ENCODE measurements at regions not wholly inside any gene's neighbourhood (a gene's known extent, or its start where the extent isn't known, plus 50 kb on each side); places are given as distances from the start of the nearest gene placed in this dataset.

DNA sequence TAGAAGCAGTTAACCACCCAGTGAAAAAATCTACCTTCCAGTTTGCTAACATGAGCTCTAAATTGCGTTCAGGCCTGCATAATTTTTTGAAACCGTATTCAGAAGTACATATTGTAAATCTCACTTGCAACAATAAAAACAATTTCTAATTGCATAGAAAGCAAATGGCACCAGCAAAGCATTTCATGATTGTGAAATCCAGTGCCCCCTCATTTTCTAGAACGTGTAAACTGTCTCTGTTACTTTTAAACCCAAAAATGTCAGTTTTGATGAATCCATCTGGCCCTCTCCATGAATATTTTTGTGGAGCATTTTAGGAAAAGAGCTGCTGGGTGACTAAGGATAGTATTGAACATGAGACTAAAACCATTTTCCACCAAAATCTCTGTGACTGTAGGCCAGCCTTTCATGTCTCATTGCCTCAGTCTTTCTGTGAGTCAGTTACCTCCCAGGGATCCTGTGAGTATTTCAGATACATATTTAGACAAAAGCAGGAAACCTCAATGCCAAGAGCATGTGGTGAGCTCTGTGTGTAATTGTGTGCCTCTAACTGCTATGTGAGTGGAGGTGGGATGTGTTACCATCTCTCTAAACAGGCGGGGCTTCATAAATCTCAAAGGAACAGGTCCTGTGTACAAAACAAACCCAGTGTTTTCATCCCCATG lies 477.8 kb upstream of the DCC start:
- DNase-seq, result no peak

GRCh38 chr18:51864219-51864965 lies 475.6 kb upstream of the DCC start:
- no peak for DNase-seq

- DNase-seq, result no peak
Measured at GRCh38 chr18:51865538-51865937, 474.5 kb upstream of the DCC start.

- no peak for DNase-seq
Measured at GRCh38 chr18:51867767-51868166, 472.2 kb upstream of the DCC start.

GRCh38 chr18:51878724-51879123 lies 461.3 kb upstream of the DCC start:
- DNase-seq, result no peak

- DNase-seq, result no peak
Measured at GRCh38 chr18:51879329-51879728, 460.7 kb upstream of the DCC start.

DNA sequence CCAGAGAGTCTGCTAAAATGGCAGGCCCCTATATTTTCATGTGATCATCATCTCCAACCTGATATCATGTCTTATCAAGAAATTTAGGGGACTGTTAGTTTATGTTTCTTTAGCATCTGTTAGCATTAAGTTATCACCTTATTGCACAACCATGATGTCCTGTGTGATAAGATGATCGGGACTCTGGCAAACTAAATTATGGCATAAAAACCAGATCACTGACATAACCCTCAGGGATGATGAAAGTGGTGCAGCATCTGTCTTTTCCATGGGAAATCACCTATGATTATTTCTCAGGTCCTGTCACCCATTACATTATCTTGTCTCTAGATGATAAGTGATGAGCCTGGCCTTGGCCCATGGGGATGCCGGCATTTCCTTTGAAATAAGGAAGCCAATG lies 458.6 kb upstream of the DCC start:
- no peak for DNase-seq

DNA sequence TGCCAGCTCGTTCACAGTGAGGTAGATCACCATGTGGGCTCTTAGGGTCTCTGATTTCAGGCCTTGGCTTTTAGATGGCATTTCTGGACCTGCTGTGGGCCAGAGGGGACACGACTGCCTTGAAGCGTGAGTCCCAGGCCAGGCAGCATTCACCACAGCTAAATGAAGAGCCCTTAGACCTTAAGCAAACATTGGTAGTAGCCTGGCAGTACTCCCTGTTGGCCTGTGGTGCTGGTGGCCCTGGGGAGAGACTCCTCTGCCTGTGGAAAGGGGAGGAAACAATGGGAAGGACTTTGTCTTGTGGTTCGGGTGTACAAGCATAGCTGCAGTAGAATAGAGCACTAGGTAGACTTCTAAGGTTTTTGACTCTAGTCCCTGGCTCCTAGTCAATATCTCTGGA lies 456.0 kb upstream of the DCC start:
- DNase-seq, result no peak

- peak; percentile 80 to 100 (median 93) for DNase-seq
Measured at GRCh38 chr18:51890762-51891161, 449.2 kb upstream of the DCC start.

- no peak for DNase-seq
Measured at GRCh38 chr18:51891876-51892275, 448.1 kb upstream of the DCC start.

GRCh38 chr18:51897884-51898283 lies 442.1 kb upstream of the DCC start:
- DNase-seq, result no peak

- DNase-seq, result no peak
Measured at GRCh38 chr18:51907687-51908597, 432.1 kb upstream of the DCC start.

DNA sequence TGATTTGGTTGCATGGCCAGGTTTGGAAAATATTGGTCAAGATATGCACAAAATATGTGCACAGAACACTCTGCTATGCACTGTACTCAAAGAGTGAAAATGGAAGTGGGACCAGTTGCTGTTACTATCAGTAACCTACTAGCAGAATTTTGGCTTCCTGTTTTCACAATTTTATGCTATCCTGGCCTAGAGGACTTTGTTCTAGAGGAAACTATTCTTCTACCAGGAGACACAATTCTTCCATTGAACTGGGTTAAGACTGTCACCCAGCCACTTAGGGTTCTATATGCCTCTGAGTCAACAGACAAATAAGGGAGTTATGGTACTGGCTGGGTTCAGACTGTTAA lies 431.4 kb upstream of the DCC start:
- no peak for DNase-seq

- DNase-seq, result no peak
Measured at GRCh38 chr18:51911584-51911983, 428.4 kb upstream of the DCC start.

DNA sequence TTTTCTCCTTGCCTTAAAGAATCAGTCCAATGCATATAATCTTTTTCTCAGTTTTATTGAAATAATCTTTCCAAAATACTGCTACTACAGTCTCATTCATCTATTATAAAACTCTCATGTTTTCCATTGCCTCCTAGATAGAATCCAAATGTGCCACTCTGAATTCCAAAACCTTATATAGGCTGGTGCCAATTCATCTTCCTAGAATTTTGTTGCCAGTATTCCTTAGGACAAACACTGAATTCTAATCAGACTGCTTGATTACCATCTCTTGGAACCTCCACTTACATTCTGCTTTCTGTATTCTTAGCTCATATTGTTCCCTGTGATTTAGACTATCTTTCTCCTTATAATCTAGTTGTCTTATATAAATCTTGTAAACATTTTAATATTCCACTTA lies 427.6 kb upstream of the DCC start:
- DNase-seq, result no peak

- no peak for DNase-seq
Measured at GRCh38 chr18:51915176-51915575, 424.8 kb upstream of the DCC start.

DNA sequence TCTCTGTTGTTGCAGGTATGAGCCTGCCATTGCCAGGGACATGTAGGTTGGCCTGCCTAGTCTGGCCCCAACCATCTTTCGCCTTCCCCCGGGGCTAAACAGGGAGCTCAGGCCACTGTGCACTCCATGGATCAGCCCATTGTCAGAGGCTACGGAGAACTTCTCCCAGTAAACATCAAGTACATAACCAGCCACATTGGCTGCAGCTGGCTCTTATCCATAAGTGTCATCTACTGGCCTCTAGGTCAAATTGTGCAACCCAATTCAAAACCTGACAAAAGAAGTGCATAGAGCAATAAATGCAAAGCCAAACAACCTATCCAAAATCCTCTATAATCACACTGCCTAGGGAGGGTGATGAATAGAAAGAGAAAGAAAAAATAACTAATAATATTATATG lies 418.1 kb upstream of the DCC start:
- DNase-seq, result no peak

- DNase-seq, result no peak
Measured at GRCh38 chr18:51933903-51934302, 406.1 kb upstream of the DCC start.

DNA sequence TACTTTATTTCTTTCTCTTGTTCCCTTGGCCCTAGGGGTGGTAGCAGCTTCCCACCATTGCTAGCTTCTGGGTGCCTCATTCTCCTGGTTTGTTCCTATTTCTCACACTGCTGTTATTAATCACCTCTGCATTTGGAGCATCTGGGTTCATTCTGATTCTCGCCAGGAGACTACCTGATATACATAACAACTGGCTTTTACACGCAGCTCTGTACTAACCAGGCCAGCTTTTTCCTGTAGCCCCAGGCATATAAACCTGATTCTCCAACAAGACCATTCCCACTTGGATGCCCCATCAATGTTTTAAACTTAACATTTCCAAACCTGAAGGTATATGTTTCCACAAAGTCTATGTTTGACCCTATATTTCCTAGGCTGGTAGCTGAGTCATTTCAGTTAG lies 403.9 kb upstream of the DCC start:
- DNase-seq, result no peak

GRCh38 chr18:51941999-51942398 lies 398.0 kb upstream of the DCC start:
- no peak for DNase-seq

DNA sequence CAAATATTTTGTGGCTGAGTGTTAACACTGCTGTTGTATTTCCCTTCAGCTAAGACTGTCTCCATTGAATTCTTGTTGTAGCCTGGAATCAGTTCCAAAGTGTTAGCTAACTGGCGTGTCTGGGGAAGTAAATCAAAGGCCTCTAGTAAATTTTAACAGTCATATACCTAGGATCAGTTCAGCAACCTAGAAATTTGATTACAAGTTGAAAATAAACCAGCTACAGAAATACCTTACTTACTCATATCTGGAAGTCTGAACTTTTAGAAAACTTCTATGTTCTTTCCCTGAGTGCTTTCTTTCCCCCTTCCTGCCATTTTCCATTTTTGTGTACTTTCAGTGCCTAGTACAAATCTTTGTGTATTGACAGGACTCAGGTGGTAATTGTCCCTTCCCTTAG lies 396.7 kb upstream of the DCC start:
- no peak for DNase-seq

GRCh38 chr18:51946946-51947345 lies 393.1 kb upstream of the DCC start:
- no peak for DNase-seq

DNA sequence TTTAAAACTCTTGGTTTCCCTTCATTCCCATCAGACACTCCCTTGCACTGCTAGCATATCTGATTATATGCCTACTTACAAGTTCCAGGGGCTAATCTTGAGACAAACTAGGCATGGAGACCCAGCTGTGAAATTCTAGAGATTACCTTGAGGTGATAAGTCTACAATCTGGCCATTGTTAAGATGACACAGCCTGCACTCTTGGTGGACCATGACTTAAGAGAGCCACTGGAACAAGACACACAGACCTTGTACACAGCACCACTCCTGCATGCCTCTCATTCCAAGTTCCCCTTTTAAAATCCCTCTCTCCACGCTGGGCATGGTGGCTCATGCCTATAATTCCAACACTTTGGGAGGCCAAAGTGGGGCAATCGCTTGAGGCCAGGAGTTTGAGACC lies 387.2 kb upstream of the DCC start:
- no peak for DNase-seq

DNA sequence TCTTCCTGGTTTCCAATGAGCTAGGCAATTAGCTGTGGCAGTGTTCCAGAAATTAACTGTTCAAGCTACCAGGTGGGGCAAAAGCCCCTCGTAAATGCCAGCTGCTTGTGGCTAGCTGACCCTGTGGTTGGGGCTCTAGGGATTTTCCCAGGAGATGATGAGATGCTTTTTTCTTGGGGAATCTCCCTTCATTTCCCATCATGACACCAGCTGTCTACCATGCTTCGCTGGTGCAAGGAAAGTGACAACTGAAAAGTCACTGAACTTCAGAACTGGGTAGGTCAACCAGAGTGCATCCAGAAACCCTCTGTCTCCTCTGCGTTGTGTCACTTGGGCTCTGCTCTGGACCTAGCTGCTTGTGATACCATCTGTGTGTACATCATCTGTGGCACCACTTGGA lies 386.5 kb upstream of the DCC start:
- DNase-seq, result peak in 1 of 3 experiments; percentile 26

Measured in NCI-H1417 (cell line).